GM12878 (cell line): ENCODE measurements at regions not wholly inside any gene's neighbourhood (a gene's known extent, or its start where the extent isn't known, plus 50 kb on each side); places are given as distances from the start of the nearest gene placed in this dataset.

Experiments used
- CHD1 ChIP-seq: IDR thresholded peaks from 2 replicates; pipeline ENCODE4 v1.6.1; 2012; ENCODE audit warnings: low read depth, low read length, improper control_type of control experiment
- EP300 ChIP-seq, 2 experiments: fragments of 150-350 bp in 1 of 2; IDR thresholded peaks; 2 replicates each; pipeline ENCODE4 v1.6.1; 2011 to 2012; ENCODE audit warnings: low read depth in 2 of 2, low read length in 2 of 2, borderline replicate concordance in 1 of 2, improper control_type of control experiment in 1 of 2, inconsistent platforms in 1 of 2; ENCODE audit not compliant: control insufficient read depth in 1 of 2
- KAT2A ChIP-seq: conservative IDR thresholded peaks from 2 replicates; pipeline ENCODE4 v1.6.1; 2011; ENCODE audit warnings: low read depth, low read length; ENCODE audit not compliant: control insufficient read depth
- NR2C1 ChIP-seq: fragments of 450-650 bp; IDR thresholded peaks from 2 replicates; pipeline ENCODE4 v1.6.1; 2017; ENCODE audit warnings: antibody characterized with exemption, mild to moderate bottlenecking, moderate library complexity
- SPI1 ChIP-seq: IDR thresholded peaks from 2 replicates; pipeline ENCODE4 v1.6.1; 2011; ENCODE audit warnings: low read depth, mild to moderate bottlenecking, low read length, moderate library complexity, borderline replicate concordance; ENCODE audit not compliant: insufficient read depth
- SREBF2 ChIP-seq: IDR thresholded peaks from 2 replicates; pipeline ENCODE4 v1.6.1; 2012; ENCODE audit warnings: mild to moderate bottlenecking, low read length
- TF ChIP-seq, protein P1 (sequence below), 3 experiments: IDR thresholded peaks in 2 of 3; conservative IDR thresholded peaks in 1 of 3; 2 replicates each; pipeline ENCODE4 v1.5.1; 2011; ENCODE audit warnings: low read depth in 3 of 3, low read length in 3 of 3, mild to moderate bottlenecking in 3 of 3, control low read depth in 2 of 3, moderate library complexity in 2 of 3, inconsistent platforms in 1 of 3, mixed read lengths in 1 of 3; ENCODE audit not compliant: control insufficient read depth in 2 of 3, insufficient read depth in 1 of 3; ENCODE audit errors: extremely low read depth in 1 of 3

DNA sequence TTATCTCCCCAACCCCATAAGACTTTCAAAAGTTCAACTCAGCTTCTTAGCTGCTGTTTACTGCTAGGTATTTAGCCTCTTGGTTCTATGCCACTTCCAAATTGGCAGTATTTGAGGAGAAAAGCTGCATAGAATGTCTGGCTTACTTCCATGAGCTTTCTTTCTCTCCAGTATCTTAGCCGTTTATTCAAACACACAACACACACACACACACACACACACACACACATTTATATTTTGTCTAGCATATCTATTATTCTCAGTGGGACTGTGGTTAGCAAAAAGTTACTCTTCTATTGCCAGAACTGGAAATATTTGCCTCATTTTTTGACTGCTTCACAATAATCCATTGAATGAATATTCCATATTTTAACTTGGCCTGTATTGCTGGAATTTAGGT lies 634.2 kb upstream of the IMPG1 start:
- TF ChIP-seq CHD1 (no peak), NR2C1 (no peak), SPI1 (no peak), KAT2A (no peak), EP300 (IDR thresholded peaks at IDR 0.05; ENCODE audit: borderline replicate concordance in 1 of 2, control insufficient read depth in 1 of 2, low read depth in 2 of 2, low read length in 2 of 2) (no peak), SREBF2 (no peak)
- TF ChIP-seq, protein P1, sequence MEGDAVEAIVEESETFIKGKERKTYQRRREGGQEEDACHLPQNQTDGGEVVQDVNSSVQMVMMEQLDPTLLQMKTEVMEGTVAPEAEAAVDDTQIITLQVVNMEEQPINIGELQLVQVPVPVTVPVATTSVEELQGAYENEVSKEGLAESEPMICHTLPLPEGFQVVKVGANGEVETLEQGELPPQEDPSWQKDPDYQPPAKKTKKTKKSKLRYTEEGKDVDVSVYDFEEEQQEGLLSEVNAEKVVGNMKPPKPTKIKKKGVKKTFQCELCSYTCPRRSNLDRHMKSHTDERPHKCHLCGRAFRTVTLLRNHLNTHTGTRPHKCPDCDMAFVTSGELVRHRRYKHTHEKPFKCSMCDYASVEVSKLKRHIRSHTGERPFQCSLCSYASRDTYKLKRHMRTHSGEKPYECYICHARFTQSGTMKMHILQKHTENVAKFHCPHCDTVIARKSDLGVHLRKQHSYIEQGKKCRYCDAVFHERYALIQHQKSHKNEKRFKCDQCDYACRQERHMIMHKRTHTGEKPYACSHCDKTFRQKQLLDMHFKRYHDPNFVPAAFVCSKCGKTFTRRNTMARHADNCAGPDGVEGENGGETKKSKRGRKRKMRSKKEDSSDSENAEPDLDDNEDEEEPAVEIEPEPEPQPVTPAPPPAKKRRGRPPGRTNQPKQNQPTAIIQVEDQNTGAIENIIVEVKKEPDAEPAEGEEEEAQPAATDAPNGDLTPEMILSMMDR (IDR thresholded peaks at IDR 0.05 in 2 of 3, conservative IDR thresholded peaks at IDR 0.05 in 1 of 3; ENCODE audit: control insufficient read depth in 2 of 3, extremely low read depth in 1 of 3, insufficient read depth in 1 of 3, low read depth in 3 of 3, low read length in 3 of 3) = no peak
